ENCODE measurements at regions not wholly inside any gene's neighbourhood (a gene's known extent, or its start where the extent isn't known, plus 50 kb on each side); places are given as distances from the start of the nearest gene placed in this dataset.

- TF ChIP-seq CEBPB (IDR thresholded peaks at IDR 0.05) (no peak), USF1 (IDR thresholded peaks at IDR 0.05) (no peak)
Measured at GRCh38 chr1:82398357-82398756, 597.6 kb downstream of the ADGRL2 start.

- TF ChIP-seq RAD21 (IDR thresholded peaks at IDR 0.05; ENCODE audit: low read depth): no peak
- no peak for TF ChIP-seq TAF1 (IDR thresholded peaks at IDR 0.05; ENCODE audit: low read depth)
- no peak for TF ChIP-seq FOXM1 (IDR thresholded peaks at IDR 0.05; ENCODE audit: borderline replicate concordance, low read depth)
- no peak for TF ChIP-seq TEAD4 (IDR thresholded peaks at IDR 0.05)
- no peak for TF ChIP-seq CREB1 (IDR thresholded peaks at IDR 0.05; ENCODE audit: low read depth)
- no peak for TF ChIP-seq USF1 (IDR thresholded peaks at IDR 0.05)
- no peak for TF ChIP-seq YY1 (IDR thresholded peaks at IDR 0.05; ENCODE audit: low read depth)
- TF ChIP-seq NFIC (IDR thresholded peaks at IDR 0.05): no peak
- no peak for TF ChIP-seq MAX (IDR thresholded peaks at IDR 0.05)
- no peak for TF ChIP-seq EGR1 (IDR thresholded peaks at IDR 0.05)
- no peak for TF ChIP-seq CEBPB (IDR thresholded peaks at IDR 0.05)
- no peak for TF ChIP-seq EP300 (IDR thresholded peaks at IDR 0.05; ENCODE audit: borderline replicate concordance)
- no peak for TF ChIP-seq REST (IDR thresholded peaks at IDR 0.05; ENCODE audit: low read depth)
- no peak for TF ChIP-seq TCF12 (IDR thresholded peaks at IDR 0.05; ENCODE audit: low read depth)
Measured at GRCh38 chr1:82395440-82395839, 594.7 kb downstream of the ADGRL2 start.

GRCh38 chr1:82392946-82393345 lies 592.2 kb downstream of the ADGRL2 start:
- TF ChIP-seq CEBPB (IDR thresholded peaks at IDR 0.05) (no peak), EGR1 (IDR thresholded peaks at IDR 0.05) (no peak), NFIC (IDR thresholded peaks at IDR 0.05) (no peak), RAD21 (IDR thresholded peaks at IDR 0.05; ENCODE audit: low read depth) (no peak), FOXM1 (IDR thresholded peaks at IDR 0.05; ENCODE audit: borderline replicate concordance, low read depth) (no peak), USF1 (IDR thresholded peaks at IDR 0.05) (no peak)

GRCh38 chr1:82392513-82392912 lies 591.8 kb downstream of the ADGRL2 start:
- TF ChIP-seq TAF1 (IDR thresholded peaks at IDR 0.05; ENCODE audit: low read depth) (no peak), TEAD4 (IDR thresholded peaks at IDR 0.05) (no peak), RAD21 (IDR thresholded peaks at IDR 0.05; ENCODE audit: low read depth) (no peak), CEBPB (IDR thresholded peaks at IDR 0.05) (no peak), YY1 (IDR thresholded peaks at IDR 0.05; ENCODE audit: low read depth) (no peak), TCF12 (IDR thresholded peaks at IDR 0.05; ENCODE audit: low read depth) (no peak), EGR1 (IDR thresholded peaks at IDR 0.05) (no peak), USF1 (IDR thresholded peaks at IDR 0.05) (no peak), FOXM1 (IDR thresholded peaks at IDR 0.05; ENCODE audit: borderline replicate concordance, low read depth) (no peak), ZBTB7A (IDR thresholded peaks at IDR 0.05; ENCODE audit: low read depth) (no peak), REST (IDR thresholded peaks at IDR 0.05; ENCODE audit: low read depth) (no peak), NFIC (IDR thresholded peaks at IDR 0.05) (no peak)

- no peak for TF ChIP-seq CEBPB (IDR thresholded peaks at IDR 0.05)
- no peak for TF ChIP-seq EGR1 (IDR thresholded peaks at IDR 0.05)
- no peak for TF ChIP-seq TAF1 (IDR thresholded peaks at IDR 0.05; ENCODE audit: low read depth)
Measured at GRCh38 chr1:82391712-82392111, 591.0 kb downstream of the ADGRL2 start.

- TF ChIP-seq EP300 (IDR thresholded peaks at IDR 0.05; ENCODE audit: borderline replicate concordance) (no peak), EGR1 (IDR thresholded peaks at IDR 0.05) (no peak), MAX (IDR thresholded peaks at IDR 0.05) (no peak), NFIC (IDR thresholded peaks at IDR 0.05) (no peak), FOXM1 (IDR thresholded peaks at IDR 0.05; ENCODE audit: borderline replicate concordance, low read depth) (no peak), TCF12 (IDR thresholded peaks at IDR 0.05; ENCODE audit: low read depth) (no peak), TEAD4 (IDR thresholded peaks at IDR 0.05) (no peak)
Measured at GRCh38 chr1:82390627-82391026, 589.9 kb downstream of the ADGRL2 start.

Data from Ishikawa (cell line).